ENCODE measurements at regions not wholly inside any gene's neighbourhood (a gene's known extent, or its start where the extent isn't known, plus 50 kb on each side); places are given as distances from the start of the nearest gene placed in this dataset.

DNA sequence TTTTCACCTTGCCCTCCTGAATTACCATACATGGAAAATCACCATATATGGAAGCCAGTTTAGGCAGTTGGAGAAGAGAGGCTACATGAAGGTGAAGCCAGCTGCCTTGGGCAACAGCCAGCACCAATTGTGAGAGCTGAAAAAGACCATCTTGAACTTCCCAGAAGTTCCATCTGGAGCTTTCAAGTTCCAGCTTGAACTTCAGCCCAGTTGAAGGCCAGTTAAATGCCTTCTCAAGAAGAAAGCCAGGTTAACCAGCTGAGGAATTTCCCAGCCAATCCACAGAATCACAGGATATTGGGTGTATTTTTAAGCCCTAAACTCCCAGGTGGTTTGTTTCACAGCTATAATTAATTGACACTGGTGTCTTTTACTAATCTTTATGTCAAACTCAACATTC lies 713.6 kb upstream of the MIR17HG start:
- TF ChIP-seq, protein P1, sequence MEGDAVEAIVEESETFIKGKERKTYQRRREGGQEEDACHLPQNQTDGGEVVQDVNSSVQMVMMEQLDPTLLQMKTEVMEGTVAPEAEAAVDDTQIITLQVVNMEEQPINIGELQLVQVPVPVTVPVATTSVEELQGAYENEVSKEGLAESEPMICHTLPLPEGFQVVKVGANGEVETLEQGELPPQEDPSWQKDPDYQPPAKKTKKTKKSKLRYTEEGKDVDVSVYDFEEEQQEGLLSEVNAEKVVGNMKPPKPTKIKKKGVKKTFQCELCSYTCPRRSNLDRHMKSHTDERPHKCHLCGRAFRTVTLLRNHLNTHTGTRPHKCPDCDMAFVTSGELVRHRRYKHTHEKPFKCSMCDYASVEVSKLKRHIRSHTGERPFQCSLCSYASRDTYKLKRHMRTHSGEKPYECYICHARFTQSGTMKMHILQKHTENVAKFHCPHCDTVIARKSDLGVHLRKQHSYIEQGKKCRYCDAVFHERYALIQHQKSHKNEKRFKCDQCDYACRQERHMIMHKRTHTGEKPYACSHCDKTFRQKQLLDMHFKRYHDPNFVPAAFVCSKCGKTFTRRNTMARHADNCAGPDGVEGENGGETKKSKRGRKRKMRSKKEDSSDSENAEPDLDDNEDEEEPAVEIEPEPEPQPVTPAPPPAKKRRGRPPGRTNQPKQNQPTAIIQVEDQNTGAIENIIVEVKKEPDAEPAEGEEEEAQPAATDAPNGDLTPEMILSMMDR (IDR thresholded peaks at IDR 0.05; ENCODE audit: insufficient read depth, low read length, poor library complexity, severe bottlenecking): no peak
- TF ChIP-seq EZH2phosphoT487 (conservative IDR thresholded peaks at IDR 0.05; ENCODE audit: low read length): no peak
